ENCODE measurements at regions not wholly inside any gene's neighbourhood (a gene's known extent, or its start where the extent isn't known, plus 50 kb on each side); places are given as distances from the start of the nearest gene placed in this dataset.
"Not testable (repeated sequence)": the region's sequence is repeated elsewhere in the genome, so short reads cannot be mapped to it uniquely, and the experiment has no call there.

GRCh38 chr3:73177827-73178226 lies 116.4 kb downstream of the EBLN2 start:
- no peak for DNase-seq (ENCODE audit: low spot score)

GRCh38 chr3:73179601-73180000 lies 118.1 kb downstream of the EBLN2 start:
- no peak for DNase-seq (ENCODE audit: low spot score)

GRCh38 chr3:73186741-73187140 lies 125.3 kb downstream of the EBLN2 start:
- no peak for DNase-seq (ENCODE audit: low spot score)

GRCh38 chr3:73187328-73187727 lies 125.9 kb downstream of the EBLN2 start:
- no peak for DNase-seq (ENCODE audit: low spot score)

GRCh38 chr3:73188707-73189106 lies 127.2 kb downstream of the EBLN2 start:
- no peak for DNase-seq (ENCODE audit: low spot score)

GRCh38 chr3:73192036-73192738 lies 130.7 kb downstream of the EBLN2 start:
- peak; percentile 52 for DNase-seq (ENCODE audit: low spot score)

- DNase-seq (ENCODE audit: low spot score) = not testable (repeated sequence)
Measured at GRCh38 chr3:73193943-73194342, 132.5 kb downstream of the EBLN2 start.

GRCh38 chr3:73197187-73197586 lies 135.7 kb downstream of the EBLN2 start:
- DNase-seq (ENCODE audit: low spot score) = no peak

GRCh38 chr3:73203101-73203500 lies 141.6 kb downstream of the EBLN2 start:
- no peak for DNase-seq (ENCODE audit: low spot score)

GRCh38 chr3:73203633-73204032 lies 142.2 kb downstream of the EBLN2 start:
- no peak for DNase-seq (ENCODE audit: low spot score)

GRCh38 chr3:73204841-73205240 lies 143.4 kb downstream of the EBLN2 start:
- DNase-seq (ENCODE audit: low spot score) = no peak

- DNase-seq (ENCODE audit: low spot score) = no peak
Measured at GRCh38 chr3:73206030-73206429, 144.6 kb downstream of the EBLN2 start.

GRCh38 chr3:73207946-73208440 lies 146.5 kb downstream of the EBLN2 start:
- no peak for DNase-seq (ENCODE audit: low spot score)

- DNase-seq (ENCODE audit: low spot score) = no peak
Measured at GRCh38 chr3:73210759-73211158, 149.3 kb downstream of the EBLN2 start.

GRCh38 chr3:73212683-73213082 lies 151.2 kb downstream of the EBLN2 start:
- DNase-seq (ENCODE audit: low spot score) = no peak

- DNase-seq (ENCODE audit: low spot score) = no peak
Measured at GRCh38 chr3:73213896-73214295, 152.4 kb downstream of the EBLN2 start.

- no peak for DNase-seq (ENCODE audit: low spot score)
Measured at GRCh38 chr3:73214846-73215245, 153.4 kb downstream of the EBLN2 start.

GRCh38 chr3:73215281-73215680 lies 153.8 kb downstream of the EBLN2 start:
- no peak for DNase-seq (ENCODE audit: low spot score)

- DNase-seq (ENCODE audit: low spot score) = no peak
Measured at GRCh38 chr3:73215901-73216300, 154.4 kb downstream of the EBLN2 start.

- DNase-seq (ENCODE audit: low spot score) = no peak
Measured at GRCh38 chr3:73216310-73216709, 154.9 kb downstream of the EBLN2 start.

- no peak for DNase-seq (ENCODE audit: low spot score)
Measured at GRCh38 chr3:73222126-73222525, 160.7 kb downstream of the EBLN2 start.

- DNase-seq (ENCODE audit: low spot score) = no peak
Measured at GRCh38 chr3:73225146-73225855, 163.8 kb downstream of the EBLN2 start.

- DNase-seq (ENCODE audit: low spot score) = no peak
Measured at GRCh38 chr3:73225991-73226390, 164.5 kb downstream of the EBLN2 start.

GRCh38 chr3:73228000-73228399 lies 166.5 kb downstream of the EBLN2 start:
- DNase-seq (ENCODE audit: low spot score) = no peak
